Colonic mucosa (tissue), 4 donors: ENCODE measurements at regions not wholly inside any gene's neighbourhood (a gene's known extent, or its start where the extent isn't known, plus 50 kb on each side); places are given as distances from the start of the nearest gene placed in this dataset.

Experiments
- DNase-seq: peaks from one replicate; pipeline ENCODE4 v3.0.0-alpha.2; 2020
- H3K27ac ChIP-seq: fragments of 200-600 bp; one replicate; pipeline ENCODE4 v1.8.0; 2021
- H3K27me3 ChIP-seq: fragments of 200-600 bp; one replicate; pipeline ENCODE4 v1.8.0; 2021
- H3K36me3 ChIP-seq: fragments of 200-600 bp; one replicate; pipeline ENCODE4 v1.8.0; 2021
- H3K4me1 ChIP-seq: fragments of 200-600 bp; one replicate; pipeline ENCODE4 v1.8.0; 2021; ENCODE audit warnings: mild to moderate bottlenecking
- H3K4me3 ChIP-seq: fragments of 200-600 bp; one replicate; pipeline ENCODE4 v1.8.0; 2021
- H3K9ac ChIP-seq, 2 donors: one replicate each; pipeline ENCODE4 v1.7.0; 2013; ENCODE audit warnings: control low read depth in 2 of 2, low read depth in 2 of 2, low read length in 2 of 2
- H3K9me3 ChIP-seq: fragments of 200-600 bp; one replicate; pipeline ENCODE4 v1.8.0; 2021
- CTCF ChIP-seq: fragments of 200-600 bp; IDR thresholded peaks from one replicate; pipeline ENCODE4 v1.8.0; 2022; ENCODE audit warnings: antibody characterized with exemption, mild to moderate bottlenecking
- intact Hi-C: fragments of 100-400 bp; cut with DNase I; formaldehyde crosslinking; loops from one replicate; pipeline ENCODE4 v1.14.1; 2022
- donor health status: healthy.
- donor health status: DM: no; HTN: no; CAD: no.
- donor health status: DM: no; HTN: no; CAD: no.

DNA sequence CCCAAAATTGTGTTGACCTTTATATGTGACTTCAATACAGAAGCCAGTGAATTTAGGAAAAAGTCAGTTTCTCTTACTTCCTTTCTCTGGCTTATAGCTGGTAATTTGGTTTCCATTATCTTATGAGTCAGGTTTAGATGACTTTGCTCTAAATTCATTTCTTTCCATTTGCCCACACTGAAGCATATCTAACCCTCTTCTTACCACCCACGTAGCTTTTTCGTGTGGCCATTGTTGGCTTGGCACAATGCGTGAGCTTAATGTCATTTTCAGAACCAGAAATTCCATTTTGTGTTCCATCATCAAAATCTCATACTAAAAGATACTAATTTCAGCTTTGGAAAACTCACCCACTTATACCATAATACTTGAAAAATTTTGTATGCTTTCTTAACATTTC is 271.2 kb downstream of the INHBA start:
- H3K27ac ChIP-seq = no peak overlapping the region
- no peaks in the 10 kb centered on the region for H3K9me3 ChIP-seq
- intact Hi-C loops = no loop called here

DNA sequence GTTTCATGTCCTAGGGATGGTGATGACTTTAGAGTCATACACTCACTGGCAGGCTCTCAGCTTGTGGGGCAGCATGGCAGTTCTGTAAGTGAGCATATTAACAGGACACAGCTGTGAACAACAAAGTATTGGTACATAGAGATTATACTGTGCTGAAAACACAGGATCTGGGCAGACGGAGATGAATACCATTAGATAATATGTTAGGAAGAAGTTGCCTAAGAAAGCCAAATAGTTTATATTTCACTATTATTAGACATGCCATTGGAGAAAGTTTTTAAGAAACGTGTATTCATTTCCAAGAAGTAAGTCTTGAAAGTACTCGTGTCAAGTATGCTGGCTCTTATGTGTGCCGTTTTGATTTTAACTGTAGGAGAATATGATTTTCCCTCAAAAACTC is 274.5 kb downstream of the INHBA start:
- no peak for DNase-seq

More for the DNA sequence above, 271.2 kb downstream of the INHBA start:
- no peak overlapping the region for H3K4me3 ChIP-seq
- H3K4me1 ChIP-seq = no peaks in the 10 kb centered on the region
- no peak overlapping the region for H3K9ac ChIP-seq
- TF ChIP-seq CTCF = no peak
- DNase-seq = no peak
- no peaks in the 10 kb centered on the region for H3K36me3 ChIP-seq
- H3K27me3 ChIP-seq = no peaks in the 10 kb centered on the region

GRCh38 chr7:41425926-41426325 is 277.0 kb downstream of the INHBA start:
- no peaks in the 10 kb centered on the region for H3K36me3 ChIP-seq
- TF ChIP-seq CTCF = no peak
- H3K9ac ChIP-seq = no peak overlapping the region
- no peak overlapping the region for H3K27ac ChIP-seq
- DNase-seq = no peak
- no peak overlapping the region for H3K4me3 ChIP-seq
- intact Hi-C loops = no loop called here
- no peaks in the 10 kb centered on the region for H3K27me3 ChIP-seq
- H3K4me1 ChIP-seq = no peaks in the 10 kb centered on the region
- no peaks in the 10 kb centered on the region for H3K9me3 ChIP-seq

More for the DNA sequence above, 274.5 kb downstream of the INHBA start:
- H3K9ac ChIP-seq = no peak overlapping the region
- no peaks in the 10 kb centered on the region for H3K9me3 ChIP-seq
- H3K27me3 ChIP-seq = no peaks in the 10 kb centered on the region
- H3K36me3 ChIP-seq = no peaks in the 10 kb centered on the region
- intact Hi-C loops = no loop called here
- H3K4me3 ChIP-seq = no peak overlapping the region
- no peak for TF ChIP-seq CTCF
- no peak overlapping the region for H3K27ac ChIP-seq
- no peaks in the 10 kb centered on the region for H3K4me1 ChIP-seq

GRCh38 chr7:41421056-41421455 is 281.8 kb downstream of the INHBA start:
- TF ChIP-seq CTCF = no peak
- Histone ChIP-seq H3K27me3 (no peaks in the 10 kb centered on the region), H3K27ac (no peak overlapping the region), H3K9ac (no peak overlapping the region), H3K36me3 (no peaks in the 10 kb centered on the region), H3K4me1 (no peaks in the 10 kb centered on the region), H3K4me3 (no peak overlapping the region), H3K9me3 (no peaks in the 10 kb centered on the region)
- no peak for DNase-seq
- intact Hi-C loops = no loop called here

DNA sequence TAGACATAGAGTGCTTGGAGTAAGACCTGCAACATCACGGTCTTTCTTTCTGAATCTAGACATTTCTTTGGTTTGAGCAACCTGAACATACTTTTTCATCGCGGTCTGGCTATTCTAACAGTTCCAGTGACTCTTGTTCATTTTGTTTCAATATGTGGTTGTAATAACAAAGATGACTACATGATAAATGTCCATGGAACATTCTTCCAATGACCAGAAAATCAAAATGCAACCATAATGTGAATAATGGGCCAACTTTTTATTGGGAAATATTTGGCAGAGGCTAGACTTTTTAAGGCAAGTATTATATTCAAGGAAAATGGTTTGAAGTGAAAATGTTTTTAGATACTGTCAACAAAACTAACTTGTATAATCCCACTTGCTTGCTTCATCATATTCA is 282.5 kb downstream of the INHBA start:
- Histone ChIP-seq H3K27ac (no peak overlapping the region), H3K36me3 (no peaks in the 10 kb centered on the region), H3K9ac (no peak overlapping the region), H3K9me3 (no peaks in the 10 kb centered on the region), H3K4me1 (no peaks in the 10 kb centered on the region), H3K27me3 (no peaks in the 10 kb centered on the region), H3K4me3 (no peak overlapping the region)
- intact Hi-C loops = no loop called here
- DNase-seq = no peak
- no peak for TF ChIP-seq CTCF

DNA sequence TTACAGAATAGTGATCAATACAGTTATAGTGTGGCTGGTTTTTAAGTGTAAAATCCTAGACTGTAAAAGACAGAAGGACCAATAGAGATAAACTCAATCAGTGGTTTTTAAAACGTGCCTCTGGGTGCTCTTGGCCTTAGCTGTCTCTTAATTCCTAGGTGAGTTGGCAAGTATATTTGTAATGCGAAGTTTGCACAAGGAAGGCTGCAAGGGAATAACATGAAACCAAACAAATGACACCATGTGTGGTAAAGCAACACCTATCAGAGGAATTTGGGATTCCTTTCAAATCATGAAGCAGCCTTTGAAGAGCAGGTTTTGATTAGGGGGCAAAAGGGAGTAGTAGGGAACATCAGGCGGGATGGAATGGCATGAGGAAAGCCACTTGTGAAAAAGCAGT is 284.6 kb downstream of the INHBA start:
- TF ChIP-seq CTCF = no peak
- Histone ChIP-seq H3K9me3 (no peaks in the 10 kb centered on the region), H3K27me3 (no peaks in the 10 kb centered on the region), H3K4me3 (no peak overlapping the region), H3K9ac (no peak overlapping the region), H3K27ac (no peak overlapping the region), H3K4me1 (no peaks in the 10 kb centered on the region), H3K36me3 (no peaks in the 10 kb centered on the region)
- DNase-seq = no peak
- intact Hi-C loops = no loop called here
